ENCODE measurements at regions not wholly inside any gene's neighbourhood (a gene's known extent, or its start where the extent isn't known, plus 50 kb on each side); places are given as distances from the start of the nearest gene placed in this dataset.

DNA sequence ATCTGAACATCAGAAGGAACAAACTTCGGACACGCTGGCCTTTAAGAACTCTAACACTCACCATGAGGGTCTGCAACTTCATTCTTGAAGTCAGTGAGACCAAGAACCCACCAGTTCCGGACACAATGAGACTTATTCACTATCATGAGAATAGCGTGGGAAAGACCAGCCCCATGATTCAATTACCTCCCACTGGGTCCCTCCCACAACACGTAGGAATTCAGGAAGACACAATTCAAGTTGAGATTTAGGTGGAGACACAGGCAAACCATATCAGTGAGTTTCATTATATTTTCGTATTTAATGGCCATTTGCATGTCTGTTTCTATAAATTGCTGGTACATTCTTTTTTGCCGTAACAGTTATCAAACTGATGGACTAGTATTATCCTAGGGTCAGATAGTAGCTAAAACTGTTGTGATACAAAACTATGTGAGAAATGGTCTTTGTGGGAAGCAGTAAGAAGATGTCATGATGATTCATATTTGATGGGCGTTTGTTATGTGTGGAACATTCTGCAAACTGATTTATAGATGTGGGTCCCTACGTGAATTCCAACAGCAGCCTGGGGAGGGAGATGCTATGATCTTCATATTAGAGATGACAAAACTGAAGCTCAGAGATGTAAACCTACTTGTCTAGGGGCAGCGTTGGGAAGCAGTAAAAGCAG is 282.4 kb upstream of the TMEM132C start:
- Mint-ChIP-seq H3K9me3 (peaks cover 38% of the 10 kb centered on the region), H3K27ac (no peak overlapping the region), H3K4me1 (ENCODE audit: low read depth) (no peaks in the 10 kb centered on the region), H3K27me3 (ENCODE audit: insufficient read depth) (no peaks in the 10 kb centered on the region), H3K4me3 (no peak overlapping the region), H3K36me3 (ENCODE audit: low read depth) (no peaks in the 10 kb centered on the region)
- intact Hi-C loops (cut with micrococcal nuclease), result no loop called here
- no peak for DNase-seq (ENCODE audit: low spot score)

GRCh38 chr12:127987199-127987901 is 279.6 kb upstream of the TMEM132C start:
- H3K4me3 Mint-ChIP-seq, result no peak overlapping the region
- intact Hi-C loops (cut with micrococcal nuclease), result no loop called here

GRCh38 chr12:127991485-127991884 is 275.5 kb upstream of the TMEM132C start:
- no peaks in the 10 kb centered on the region for H3K36me3 Mint-ChIP-seq (ENCODE audit: low read depth)
- no peak overlapping the region for H3K4me3 Mint-ChIP-seq
- DNase-seq (ENCODE audit: low spot score), result no peak
- no peaks in the 10 kb centered on the region for H3K27me3 Mint-ChIP-seq (ENCODE audit: insufficient read depth)
- no peak overlapping the region for H3K27ac Mint-ChIP-seq
- H3K9me3 Mint-ChIP-seq, result peaks cover 6% of the 10 kb centered on the region
- intact Hi-C loops (cut with micrococcal nuclease), result no loop called here
- no peaks in the 10 kb centered on the region for H3K4me1 Mint-ChIP-seq (ENCODE audit: low read depth)

More at GRCh38 chr12:127987199-127987901, 279.6 kb upstream of the TMEM132C start:
- Mint-ChIP-seq H3K4me1 (ENCODE audit: low read depth) (no peaks in the 10 kb centered on the region), H3K27me3 (ENCODE audit: insufficient read depth) (no peaks in the 10 kb centered on the region), H3K27ac (no peak overlapping the region), H3K9me3 (peaks cover 21% of the 10 kb centered on the region), H3K36me3 (ENCODE audit: low read depth) (no peaks in the 10 kb centered on the region)
- DNase-seq (ENCODE audit: low spot score), result no peak

GRCh38 chr12:127998988-127999387 is 268.0 kb upstream of the TMEM132C start:
- H3K4me1 Mint-ChIP-seq (ENCODE audit: low read depth), result no peaks in the 10 kb centered on the region
- intact Hi-C loops (cut with micrococcal nuclease), result no loop called here
- no peaks in the 10 kb centered on the region for H3K27me3 Mint-ChIP-seq (ENCODE audit: insufficient read depth)
- no peak for DNase-seq (ENCODE audit: low spot score)
- H3K4me3 Mint-ChIP-seq, result no peak overlapping the region
- no peaks in the 10 kb centered on the region for H3K36me3 Mint-ChIP-seq (ENCODE audit: low read depth)
- H3K27ac Mint-ChIP-seq, result no peak overlapping the region
- H3K9me3 Mint-ChIP-seq, result peaks cover 28% of the 10 kb centered on the region

- peaks cover 23% of the 10 kb centered on the region for H3K9me3 Mint-ChIP-seq
- no peak overlapping the region for H3K27ac Mint-ChIP-seq
- no peak for DNase-seq (ENCODE audit: low spot score)
- H3K27me3 Mint-ChIP-seq (ENCODE audit: insufficient read depth), result no peaks in the 10 kb centered on the region
- no peak overlapping the region for H3K4me3 Mint-ChIP-seq
- H3K36me3 Mint-ChIP-seq (ENCODE audit: low read depth), result no peaks in the 10 kb centered on the region
- no peaks in the 10 kb centered on the region for H3K4me1 Mint-ChIP-seq (ENCODE audit: low read depth)
- intact Hi-C loops (cut with micrococcal nuclease), result no loop called here
Measured at GRCh38 chr12:128004383-128004938, 262.5 kb upstream of the TMEM132C start.

- no peak overlapping the region for H3K27ac Mint-ChIP-seq
- no peak for DNase-seq (ENCODE audit: low spot score)
- H3K27me3 Mint-ChIP-seq (ENCODE audit: insufficient read depth), result no peaks in the 10 kb centered on the region
- no peaks in the 10 kb centered on the region for H3K4me1 Mint-ChIP-seq (ENCODE audit: low read depth)
- H3K36me3 Mint-ChIP-seq (ENCODE audit: low read depth), result no peaks in the 10 kb centered on the region
- peaks cover 6% of the 10 kb centered on the region for H3K9me3 Mint-ChIP-seq
- no peak overlapping the region for H3K4me3 Mint-ChIP-seq
- intact Hi-C loops (cut with micrococcal nuclease), result no loop called here
Measured at GRCh38 chr12:128007250-128007649, 259.7 kb upstream of the TMEM132C start.

- intact Hi-C loops (cut with micrococcal nuclease), result no loop called here
- no peaks in the 10 kb centered on the region for H3K4me1 Mint-ChIP-seq (ENCODE audit: low read depth)
- H3K9me3 Mint-ChIP-seq, result peaks cover 3% of the 10 kb centered on the region
- H3K27me3 Mint-ChIP-seq (ENCODE audit: insufficient read depth), result no peaks in the 10 kb centered on the region
- H3K36me3 Mint-ChIP-seq (ENCODE audit: low read depth), result no peaks in the 10 kb centered on the region
- H3K27ac Mint-ChIP-seq, result no peak overlapping the region
- H3K4me3 Mint-ChIP-seq, result no peak overlapping the region
- DNase-seq (ENCODE audit: low spot score), result no peak
Measured at GRCh38 chr12:128008341-128008740, 258.6 kb upstream of the TMEM132C start.

GRCh38 chr12:128009108-128009507 is 257.9 kb upstream of the TMEM132C start:
- Mint-ChIP-seq H3K9me3 (peaks cover 7% of the 10 kb centered on the region), H3K4me1 (ENCODE audit: low read depth) (no peaks in the 10 kb centered on the region), H3K36me3 (ENCODE audit: low read depth) (no peaks in the 10 kb centered on the region), H3K4me3 (no peak overlapping the region), H3K27ac (no peak overlapping the region), H3K27me3 (ENCODE audit: insufficient read depth) (no peaks in the 10 kb centered on the region)
- DNase-seq (ENCODE audit: low spot score), result no peak
- intact Hi-C loops (cut with micrococcal nuclease), result no loop called here

DNA sequence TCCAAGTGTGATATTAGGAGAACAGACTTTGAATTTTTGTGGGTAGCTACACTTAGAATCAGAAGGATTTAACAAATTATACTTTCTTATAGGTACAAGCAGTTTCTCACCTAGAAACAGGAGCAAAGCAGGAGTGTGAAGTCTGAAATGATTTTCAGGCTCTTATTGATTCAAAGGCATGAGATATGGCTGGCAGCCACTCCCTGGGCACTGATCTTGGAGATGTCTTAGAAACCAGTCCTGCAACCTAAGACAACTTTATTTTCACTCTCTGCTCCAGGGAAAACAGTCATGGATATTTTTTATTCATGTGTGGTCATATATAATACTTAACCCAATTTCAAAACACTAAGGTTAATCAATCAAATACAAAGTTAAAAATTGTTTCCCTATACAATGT is 254.9 kb upstream of the TMEM132C start:
- Mint-ChIP-seq H3K4me1 (ENCODE audit: low read depth) (no peaks in the 10 kb centered on the region), H3K36me3 (ENCODE audit: low read depth) (no peaks in the 10 kb centered on the region), H3K27me3 (ENCODE audit: insufficient read depth) (no peaks in the 10 kb centered on the region), H3K4me3 (no peak overlapping the region), H3K9me3 (peaks cover 7% of the 10 kb centered on the region), H3K27ac (no peak overlapping the region)
- no peak for DNase-seq (ENCODE audit: low spot score)
- intact Hi-C loops (cut with micrococcal nuclease), result no loop called here

GRCh38 chr12:128015276-128015675 is 251.7 kb upstream of the TMEM132C start:
- Mint-ChIP-seq H3K9me3 (peaks cover 13% of the 10 kb centered on the region), H3K4me3 (no peak overlapping the region), H3K36me3 (ENCODE audit: low read depth) (no peaks in the 10 kb centered on the region), H3K4me1 (ENCODE audit: low read depth) (no peaks in the 10 kb centered on the region), H3K27ac (no peak overlapping the region), H3K27me3 (ENCODE audit: insufficient read depth) (no peaks in the 10 kb centered on the region)
- intact Hi-C loops (cut with micrococcal nuclease), result no loop called here
- no peak for DNase-seq (ENCODE audit: low spot score)

DNA sequence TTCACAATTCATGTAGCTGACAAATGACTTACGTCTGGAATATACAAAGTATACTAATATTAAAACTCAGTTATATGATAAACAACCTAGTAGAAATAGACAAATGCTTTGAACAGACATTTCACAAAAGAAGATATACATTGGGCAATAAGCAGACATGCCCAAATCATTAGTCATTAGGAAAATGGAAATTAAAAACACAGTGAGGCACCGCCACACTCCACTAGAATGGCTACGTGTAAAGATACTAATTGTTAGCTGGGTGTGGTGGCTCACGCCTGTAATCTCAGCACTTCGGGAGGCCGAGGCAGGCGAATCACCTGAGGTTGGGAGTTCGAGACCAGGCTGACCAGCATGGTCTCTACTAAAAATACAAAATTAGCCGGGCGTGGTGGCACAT is 248.9 kb upstream of the TMEM132C start:
- H3K36me3 Mint-ChIP-seq (ENCODE audit: low read depth), result no peaks in the 10 kb centered on the region
- no peaks in the 10 kb centered on the region for H3K4me1 Mint-ChIP-seq (ENCODE audit: low read depth)
- intact Hi-C loops (cut with micrococcal nuclease), result no loop called here
- H3K4me3 Mint-ChIP-seq, result no peak overlapping the region
- H3K27me3 Mint-ChIP-seq (ENCODE audit: insufficient read depth), result no peaks in the 10 kb centered on the region
- H3K9me3 Mint-ChIP-seq, result peaks cover 20% of the 10 kb centered on the region
- no peak overlapping the region for H3K27ac Mint-ChIP-seq
- no peak for DNase-seq (ENCODE audit: low spot score)

DNA sequence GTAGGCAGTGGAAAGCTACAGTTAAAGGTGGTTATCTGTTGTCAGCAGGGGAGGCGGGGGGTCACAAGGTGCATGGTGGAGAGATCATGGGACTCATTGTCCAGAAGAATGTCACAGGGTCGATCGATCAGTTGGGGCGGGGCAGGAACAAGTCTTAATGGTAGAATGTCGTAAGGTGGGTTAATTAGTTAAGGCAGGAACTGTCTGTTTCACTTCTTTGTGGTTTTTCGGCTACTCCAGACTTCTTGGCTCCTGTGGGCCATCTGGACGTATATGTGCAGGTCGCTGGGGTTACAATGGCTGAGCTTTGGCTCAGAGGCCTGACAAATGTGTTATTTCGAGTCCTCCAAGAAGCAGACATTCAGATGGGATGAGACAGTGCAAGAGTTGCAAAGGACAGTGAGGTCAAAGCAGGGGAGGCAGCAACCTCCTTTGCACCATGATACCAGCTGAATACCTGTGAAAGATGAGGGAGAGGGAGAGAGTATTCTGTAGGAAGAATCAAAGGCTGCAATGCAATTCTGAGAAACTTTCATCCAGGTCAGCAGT is 246.9 kb upstream of the TMEM132C start:
- no peaks in the 10 kb centered on the region for H3K36me3 Mint-ChIP-seq (ENCODE audit: low read depth)
- intact Hi-C loops (cut with micrococcal nuclease), result no loop called here
- no peak for DNase-seq (ENCODE audit: low spot score)
- no peaks in the 10 kb centered on the region for H3K27me3 Mint-ChIP-seq (ENCODE audit: insufficient read depth)
- H3K27ac Mint-ChIP-seq, result no peak overlapping the region
- H3K4me3 Mint-ChIP-seq, result no peak overlapping the region
- no peaks in the 10 kb centered on the region for H3K4me1 Mint-ChIP-seq (ENCODE audit: low read depth)
- H3K9me3 Mint-ChIP-seq, result peaks cover 16% of the 10 kb centered on the region

DNA sequence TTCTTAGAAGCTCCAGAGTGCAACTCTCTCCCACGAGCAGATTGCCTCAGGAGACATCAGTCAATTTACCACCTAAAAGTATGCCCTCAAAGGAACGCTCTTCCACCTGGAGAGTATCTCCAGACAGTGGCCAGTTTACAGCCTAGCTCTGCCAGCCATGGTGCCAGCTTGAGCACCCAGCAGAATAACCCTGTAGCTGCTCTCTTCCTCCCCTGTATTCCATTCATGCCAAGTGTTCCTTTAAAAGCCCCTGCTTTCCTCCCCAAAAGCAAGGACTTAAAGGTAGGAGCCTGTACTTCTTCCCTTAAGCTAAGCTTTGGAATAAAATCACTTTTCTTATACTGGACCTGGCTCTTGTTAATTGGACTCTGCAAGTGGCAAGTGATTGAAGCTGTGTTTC is 245.4 kb upstream of the TMEM132C start:
- Mint-ChIP-seq H3K27ac (no peak overlapping the region), H3K4me3 (no peak overlapping the region), H3K4me1 (ENCODE audit: low read depth) (no peaks in the 10 kb centered on the region), H3K36me3 (ENCODE audit: low read depth) (no peaks in the 10 kb centered on the region), H3K27me3 (ENCODE audit: insufficient read depth) (no peaks in the 10 kb centered on the region), H3K9me3 (peaks cover 25% of the 10 kb centered on the region)
- intact Hi-C loops (cut with micrococcal nuclease), result no loop called here
- DNase-seq (ENCODE audit: low spot score), result no peak
